ENCODE measurements at regions not wholly inside any gene's neighbourhood (a gene's known extent, or its start where the extent isn't known, plus 50 kb on each side); places are given as distances from the start of the nearest gene placed in this dataset.
A peak's percentile ranks its signal among the peaks of the same experiment; 100 is the strongest.

DNA sequence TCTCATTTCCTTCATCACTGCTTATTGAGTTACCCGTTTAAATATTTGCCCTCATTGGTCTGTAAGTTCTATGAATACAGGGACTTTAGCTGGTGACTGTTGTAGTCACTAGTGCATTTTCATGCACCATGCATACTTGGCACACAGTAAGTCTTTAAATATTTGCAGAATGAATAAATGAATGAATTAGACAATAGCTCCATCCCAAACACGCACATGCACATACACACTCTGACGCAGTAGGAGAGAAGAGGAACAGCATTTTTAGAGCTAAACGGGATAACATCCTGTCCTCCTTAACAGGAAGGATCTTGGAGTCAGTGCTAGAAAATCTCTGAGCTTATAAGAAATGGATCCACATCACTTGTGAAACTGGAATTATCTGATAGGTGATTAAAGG, 447.7 kb downstream of the KIF4B start:
- DNase-seq (ENCODE audit: low spot score), result no peak
- H3K27ac ChIP-seq (ENCODE audit: low read depth in 1 of 2, low read length in 2 of 2), result no peak overlapping the region
- no peaks in the 10 kb centered on the region for H3K36me3 ChIP-seq (ENCODE audit: control insufficient read depth in 4 of 4, insufficient read depth in 3 of 4, low read depth in 1 of 4, low read length in 3 of 4)
- H3K27me3 ChIP-seq (ENCODE audit: control insufficient read depth in 4 of 4, insufficient read depth in 4 of 4, low read length in 3 of 4), result no peaks in the 10 kb centered on the region
- no peak for TF ChIP-seq FOXA2 (IDR thresholded peaks at IDR 0.05)
- TF ChIP-seq NR2F2 (IDR thresholded peaks at IDR 0.05), result no peak
- no peak for TF ChIP-seq JUND (IDR thresholded peaks at IDR 0.05)
- no peak for TF ChIP-seq FOXA1 (IDR thresholded peaks at IDR 0.05)
- TF ChIP-seq, protein P1, sequence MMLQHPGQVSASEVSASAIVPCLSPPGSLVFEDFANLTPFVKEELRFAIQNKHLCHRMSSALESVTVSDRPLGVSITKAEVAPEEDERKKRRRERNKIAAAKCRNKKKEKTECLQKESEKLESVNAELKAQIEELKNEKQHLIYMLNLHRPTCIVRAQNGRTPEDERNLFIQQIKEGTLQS (IDR thresholded peaks at IDR 0.05), result no peak
- TF ChIP-seq, protein P2, sequence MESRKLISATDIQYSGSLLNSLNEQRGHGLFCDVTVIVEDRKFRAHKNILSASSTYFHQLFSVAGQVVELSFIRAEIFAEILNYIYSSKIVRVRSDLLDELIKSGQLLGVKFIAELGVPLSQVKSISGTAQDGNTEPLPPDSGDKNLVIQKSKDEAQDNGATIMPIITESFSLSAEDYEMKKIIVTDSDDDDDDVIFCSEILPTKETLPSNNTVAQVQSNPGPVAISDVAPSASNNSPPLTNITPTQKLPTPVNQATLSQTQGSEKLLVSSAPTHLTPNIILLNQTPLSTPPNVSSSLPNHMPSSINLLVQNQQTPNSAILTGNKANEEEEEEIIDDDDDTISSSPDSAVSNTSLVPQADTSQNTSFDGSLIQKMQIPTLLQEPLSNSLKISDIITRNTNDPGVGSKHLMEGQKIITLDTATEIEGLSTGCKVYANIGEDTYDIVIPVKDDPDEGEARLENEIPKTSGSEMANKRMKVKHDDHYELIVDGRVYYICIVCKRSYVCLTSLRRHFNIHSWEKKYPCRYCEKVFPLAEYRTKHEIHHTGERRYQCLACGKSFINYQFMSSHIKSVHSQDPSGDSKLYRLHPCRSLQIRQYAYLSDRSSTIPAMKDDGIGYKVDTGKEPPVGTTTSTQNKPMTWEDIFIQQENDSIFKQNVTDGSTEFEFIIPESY (IDR thresholded peaks at IDR 0.05), result no peak
- TF ChIP-seq YY1 (IDR thresholded peaks at IDR 0.05), result no peak
- TF ChIP-seq, protein P3, sequence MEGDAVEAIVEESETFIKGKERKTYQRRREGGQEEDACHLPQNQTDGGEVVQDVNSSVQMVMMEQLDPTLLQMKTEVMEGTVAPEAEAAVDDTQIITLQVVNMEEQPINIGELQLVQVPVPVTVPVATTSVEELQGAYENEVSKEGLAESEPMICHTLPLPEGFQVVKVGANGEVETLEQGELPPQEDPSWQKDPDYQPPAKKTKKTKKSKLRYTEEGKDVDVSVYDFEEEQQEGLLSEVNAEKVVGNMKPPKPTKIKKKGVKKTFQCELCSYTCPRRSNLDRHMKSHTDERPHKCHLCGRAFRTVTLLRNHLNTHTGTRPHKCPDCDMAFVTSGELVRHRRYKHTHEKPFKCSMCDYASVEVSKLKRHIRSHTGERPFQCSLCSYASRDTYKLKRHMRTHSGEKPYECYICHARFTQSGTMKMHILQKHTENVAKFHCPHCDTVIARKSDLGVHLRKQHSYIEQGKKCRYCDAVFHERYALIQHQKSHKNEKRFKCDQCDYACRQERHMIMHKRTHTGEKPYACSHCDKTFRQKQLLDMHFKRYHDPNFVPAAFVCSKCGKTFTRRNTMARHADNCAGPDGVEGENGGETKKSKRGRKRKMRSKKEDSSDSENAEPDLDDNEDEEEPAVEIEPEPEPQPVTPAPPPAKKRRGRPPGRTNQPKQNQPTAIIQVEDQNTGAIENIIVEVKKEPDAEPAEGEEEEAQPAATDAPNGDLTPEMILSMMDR (IDR thresholded peaks at IDR 0.05; ENCODE audit: low read depth, low read length, missing input control), result no peak
- no peak for TF ChIP-seq HNF4G (IDR thresholded peaks at IDR 0.05)
- no peak for TF ChIP-seq HNF4A (conservative IDR thresholded peaks at IDR 0.05)
- TF ChIP-seq RAD21 (IDR thresholded peaks at IDR 0.05), result no peak
- no peak for TF ChIP-seq TAF1 (conservative IDR thresholded peaks at IDR 0.05)
- no peak for TF ChIP-seq SP1 (IDR thresholded peaks at IDR 0.05)
- no peaks in the 10 kb centered on the region for H3K9me3 ChIP-seq (ENCODE audit: control insufficient read depth in 4 of 4, low read length in 3 of 4)
- WGBS, result 66% methylated on average over 4 of the region's 4 CpGs
- no peak overlapping the region for H3K9ac ChIP-seq (ENCODE audit: low read depth in 1 of 2, low read length in 2 of 2)
- H3K4me1 ChIP-seq (ENCODE audit: control insufficient read depth in 4 of 4, insufficient read depth in 4 of 4, low read length in 3 of 4), result peaks cover 11 to 34% (median 32%) of the 10 kb centered on the region in 4 donors
- no peak overlapping the region for H3K4me3 ChIP-seq (ENCODE audit: low read depth in 1 of 3, low read length in 3 of 3)

DNA sequence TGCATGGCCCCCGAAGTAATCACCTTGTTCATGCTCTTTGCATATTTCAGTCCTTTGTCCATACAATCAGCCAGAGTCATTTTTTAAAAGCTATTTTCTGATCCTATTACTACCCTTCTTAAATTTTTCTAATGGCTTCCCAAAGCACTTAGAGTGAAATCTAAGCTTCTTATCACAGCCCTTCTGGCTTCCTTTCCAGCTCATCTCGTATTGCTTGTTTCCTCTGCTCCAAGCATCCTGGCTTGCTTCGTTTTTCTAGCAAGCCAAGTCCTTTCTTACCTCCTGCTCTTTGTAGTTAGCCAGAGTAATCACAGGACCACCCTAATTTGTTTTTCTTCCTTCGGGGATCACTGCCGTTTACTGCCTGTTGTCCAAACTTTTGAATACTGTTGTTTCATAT, 453.3 kb downstream of the KIF4B start:
- Histone ChIP-seq H3K27me3 (ENCODE audit: control insufficient read depth in 4 of 4, insufficient read depth in 4 of 4, low read length in 3 of 4) (no peaks in the 10 kb centered on the region), H3K27ac (ENCODE audit: low read depth in 1 of 2, low read length in 2 of 2) (no peak overlapping the region), H3K9me3 (ENCODE audit: control insufficient read depth in 4 of 4, low read length in 3 of 4) (no peaks in the 10 kb centered on the region), H3K4me3 (ENCODE audit: low read depth in 1 of 3, low read length in 3 of 3) (no peak overlapping the region), H3K9ac (ENCODE audit: low read depth in 1 of 2, low read length in 2 of 2) (no peak overlapping the region), H3K4me1 (ENCODE audit: control insufficient read depth in 4 of 4, insufficient read depth in 4 of 4, low read length in 3 of 4) (no peaks in the 10 kb centered on the region), H3K36me3 (ENCODE audit: control insufficient read depth in 4 of 4, insufficient read depth in 3 of 4, low read depth in 1 of 4, low read length in 3 of 4) (no peaks in the 10 kb centered on the region)
- 74% methylated on average over 5 of the region's 5 CpGs for WGBS
- DNase-seq (ENCODE audit: low spot score), result no peak
- TF ChIP-seq RXRA (IDR thresholded peaks at IDR 0.05) (no peak), EGR1 (IDR thresholded peaks at IDR 0.05; ENCODE audit: low read depth in 2 of 2) (no peak)
- TF ChIP-seq, protein P4, sequence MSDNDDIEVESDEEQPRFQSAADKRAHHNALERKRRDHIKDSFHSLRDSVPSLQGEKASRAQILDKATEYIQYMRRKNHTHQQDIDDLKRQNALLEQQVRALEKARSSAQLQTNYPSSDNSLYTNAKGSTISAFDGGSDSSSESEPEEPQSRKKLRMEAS (IDR thresholded peaks at IDR 0.05), result no peak

DNA sequence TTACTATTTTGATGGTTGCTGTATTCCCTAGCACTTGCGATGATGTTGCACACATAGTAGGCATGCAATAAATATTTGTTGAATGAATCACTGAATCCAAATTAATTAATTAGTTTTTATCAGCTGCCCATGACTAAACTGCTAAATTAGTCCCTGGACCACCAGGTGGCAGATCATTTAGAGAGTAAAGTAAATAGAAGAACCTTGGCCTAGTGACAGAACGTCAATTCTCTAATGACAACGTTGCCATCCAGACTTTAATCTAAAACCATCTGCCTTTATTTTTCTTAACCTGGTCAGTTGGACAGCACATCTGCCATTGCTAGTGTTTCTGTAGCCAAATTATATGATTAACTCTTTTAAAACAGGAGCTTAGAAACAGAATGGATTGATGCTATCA, 457.5 kb downstream of the KIF4B start:
- H3K4me3 ChIP-seq (ENCODE audit: low read depth in 1 of 3, low read length in 3 of 3), result no peak overlapping the region
- H3K27ac ChIP-seq (ENCODE audit: low read depth in 1 of 2, low read length in 2 of 2), result no peak overlapping the region
- no peaks in the 10 kb centered on the region for H3K4me1 ChIP-seq (ENCODE audit: control insufficient read depth in 4 of 4, insufficient read depth in 4 of 4, low read length in 3 of 4)
- no peak for DNase-seq (ENCODE audit: low spot score)
- WGBS, result 56% methylated on average over 3 of the region's 3 CpGs
- TF ChIP-seq RAD21 (IDR thresholded peaks at IDR 0.05) (peak; percentile 8 to 25), NR2F2 (IDR thresholded peaks at IDR 0.05) (no peak)
- H3K9me3 ChIP-seq (ENCODE audit: control insufficient read depth in 4 of 4, low read length in 3 of 4), result peaks cover 0 to 1% (median under 1%) of the 10 kb centered on the region in 4 donors
- no peak overlapping the region for H3K9ac ChIP-seq (ENCODE audit: low read depth in 1 of 2, low read length in 2 of 2)
- no peaks in the 10 kb centered on the region for H3K36me3 ChIP-seq (ENCODE audit: control insufficient read depth in 4 of 4, insufficient read depth in 3 of 4, low read depth in 1 of 4, low read length in 3 of 4)
- no peaks in the 10 kb centered on the region for H3K27me3 ChIP-seq (ENCODE audit: control insufficient read depth in 4 of 4, insufficient read depth in 4 of 4, low read length in 3 of 4)

Measured in liver (tissue), 8 donors.